NCI-H748 (cell line): ENCODE measurements at regions not wholly inside any gene's neighbourhood (a gene's known extent, or its start where the extent isn't known, plus 50 kb on each side); places are given as distances from the start of the nearest gene placed in this dataset.

Experiments
- DNase-seq: peaks from one replicate; lab custom pipeline; 2025; ENCODE audit not compliant: unreplicated experiment; lab: John Stamatoyannopoulos, UW

GRCh38 chr7:32428546-32428945 is 61.6 kb downstream of the LSM5 start:
- DNase-seq = peak; percentile 25

- DNase-seq = peak; percentile 55
Observed at GRCh38 chr7:32427769-32428291, 62.4 kb downstream of the LSM5 start.

- no peak for DNase-seq
Observed at GRCh38 chr7:32416846-32417245, 73.3 kb downstream of the LSM5 start.

- DNase-seq = no peak
Observed at GRCh38 chr7:32415936-32416335, 74.2 kb downstream of the LSM5 start.

- DNase-seq = no peak
Observed at GRCh38 chr7:32415519-32415918, 74.7 kb downstream of the LSM5 start.

GRCh38 chr7:32412471-32412870 is 77.7 kb downstream of the LSM5 start:
- DNase-seq = no peak

GRCh38 chr7:32410545-32410944 is 79.6 kb downstream of the LSM5 start:
- no peak for DNase-seq

GRCh38 chr7:32406386-32406785 is 83.8 kb downstream of the LSM5 start:
- no peak for DNase-seq

- no peak for DNase-seq
Observed at GRCh38 chr7:32403463-32404229, 86.5 kb downstream of the LSM5 start.

GRCh38 chr7:32400676-32401075 is 89.5 kb downstream of the LSM5 start:
- DNase-seq = no peak

- DNase-seq = no peak
Observed at GRCh38 chr7:32399311-32399710, 90.9 kb downstream of the LSM5 start.

GRCh38 chr7:32395168-32395567 is 95.0 kb downstream of the LSM5 start:
- no peak for DNase-seq

GRCh38 chr7:32393861-32394260 is 96.3 kb downstream of the LSM5 start:
- DNase-seq = no peak

- DNase-seq = no peak
Observed at GRCh38 chr7:32390210-32390609, 100.0 kb downstream of the LSM5 start.

- no peak for DNase-seq
Observed at GRCh38 chr7:32385316-32385956, 104.7 kb downstream of the LSM5 start.

- no peak for DNase-seq
Observed at GRCh38 chr7:32381024-32381601, 109.1 kb downstream of the LSM5 start.

GRCh38 chr7:32379510-32380112 is 110.6 kb downstream of the LSM5 start:
- DNase-seq = no peak

- DNase-seq = no peak
Observed at GRCh38 chr7:32378988-32379387, 111.2 kb downstream of the LSM5 start.

- no peak for DNase-seq
Observed at GRCh38 chr7:32364581-32364980, 125.6 kb downstream of the LSM5 start.

GRCh38 chr7:32360127-32360526 is 130.1 kb downstream of the LSM5 start:
- DNase-seq = peak; percentile 16

- peak; percentile 10 for DNase-seq
Observed at GRCh38 chr7:32357535-32358277, 132.5 kb downstream of the LSM5 start.
